NCI-H187 treated with DMSO at 0.1 percent for 48 hours (cell line): ENCODE measurements at regions not wholly inside any gene's neighbourhood (a gene's known extent, or its start where the extent isn't known, plus 50 kb on each side); places are given as distances from the start of the nearest gene placed in this dataset.
"Not testable (repeated sequence)": the region's sequence is repeated elsewhere in the genome, so short reads cannot be mapped to it uniquely, and the experiment has no call there.

Experiments
- DNase-seq: peaks from one replicate; lab custom pipeline; 2025; lab: John Stamatoyannopoulos, UW

- no peak for DNase-seq
These were observed 110.1 kb downstream of the ERMARD start for GRCh38 chr6:169861431-169862042.

DNA sequence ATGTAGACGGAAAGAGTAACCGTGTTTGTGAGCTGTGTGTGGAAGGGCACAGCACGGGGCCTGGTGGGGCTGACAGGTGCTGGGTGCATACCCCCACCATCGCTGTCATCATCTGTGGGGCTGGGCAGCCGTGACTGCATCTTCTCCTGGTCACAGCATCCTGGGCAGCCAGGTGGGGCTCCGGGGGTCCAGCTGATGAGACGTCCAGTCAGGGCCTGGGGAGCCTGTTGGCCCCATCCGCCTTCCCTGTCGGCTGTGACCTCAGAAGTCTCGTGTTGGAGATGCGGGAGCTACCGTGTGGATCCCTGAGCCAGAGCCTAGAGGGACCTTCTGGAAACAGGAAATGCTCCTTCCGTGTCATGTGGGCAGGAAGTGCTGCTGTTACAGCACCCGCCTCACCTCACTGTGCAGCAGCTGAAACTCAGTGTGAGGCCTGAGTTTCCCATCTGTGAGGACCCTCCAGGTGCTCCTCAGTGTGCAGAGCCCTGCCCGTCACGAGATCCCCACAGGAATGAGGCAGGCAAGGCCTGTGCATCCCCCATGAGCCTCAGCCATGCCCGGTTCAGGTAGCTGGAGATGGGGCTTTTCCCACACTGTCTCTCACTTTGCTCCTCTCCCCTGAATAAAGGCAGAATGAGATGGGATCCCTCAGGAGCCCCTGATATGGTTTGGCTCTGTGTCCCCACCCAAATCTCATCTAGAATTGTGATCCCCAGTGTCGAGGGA is 108.7 kb downstream of the ERMARD start:
- DNase-seq = no peak

- no peak for DNase-seq
These were observed 108.1 kb downstream of the ERMARD start for GRCh38 chr6:169859401-169859977.

DNA sequence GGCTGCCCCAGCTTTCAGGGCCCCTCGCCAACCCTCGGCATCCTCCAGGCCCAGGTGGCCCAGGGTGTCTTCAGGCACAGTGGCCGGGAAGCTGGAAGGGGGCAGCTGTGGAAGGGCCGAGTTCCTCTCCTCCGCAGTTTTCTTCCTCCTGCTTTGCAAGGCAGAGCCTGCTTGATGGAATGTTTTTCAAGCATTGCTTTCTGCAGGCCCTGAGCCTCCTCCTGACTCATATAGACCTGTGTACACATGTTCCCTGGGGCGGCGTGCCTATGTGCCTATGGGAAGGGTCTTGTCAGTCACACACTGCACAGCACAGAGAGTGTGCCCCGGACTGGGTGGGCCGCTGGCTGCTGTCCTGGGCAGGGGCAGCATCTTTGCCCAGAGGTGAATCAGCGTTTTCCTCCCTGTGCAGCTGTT is 107.5 kb downstream of the ERMARD start:
- no peak for DNase-seq

GRCh38 chr6:169858293-169858934 is 107.0 kb downstream of the ERMARD start:
- no peak for DNase-seq

- no peak for DNase-seq
These were observed 106.2 kb downstream of the ERMARD start for GRCh38 chr6:169857343-169858292.

- not testable (repeated sequence) for DNase-seq
These were observed 105.3 kb downstream of the ERMARD start for GRCh38 chr6:169856442-169857342.

GRCh38 chr6:169854813-169855212 is 103.4 kb downstream of the ERMARD start:
- no peak for DNase-seq

GRCh38 chr6:169854083-169854725 is 102.8 kb downstream of the ERMARD start:
- DNase-seq = no peak

- DNase-seq = no peak
These were observed 102.0 kb downstream of the ERMARD start for GRCh38 chr6:169853196-169854082.

- no peak for DNase-seq
These were observed 101.2 kb downstream of the ERMARD start for GRCh38 chr6:169852504-169853195.

DNA sequence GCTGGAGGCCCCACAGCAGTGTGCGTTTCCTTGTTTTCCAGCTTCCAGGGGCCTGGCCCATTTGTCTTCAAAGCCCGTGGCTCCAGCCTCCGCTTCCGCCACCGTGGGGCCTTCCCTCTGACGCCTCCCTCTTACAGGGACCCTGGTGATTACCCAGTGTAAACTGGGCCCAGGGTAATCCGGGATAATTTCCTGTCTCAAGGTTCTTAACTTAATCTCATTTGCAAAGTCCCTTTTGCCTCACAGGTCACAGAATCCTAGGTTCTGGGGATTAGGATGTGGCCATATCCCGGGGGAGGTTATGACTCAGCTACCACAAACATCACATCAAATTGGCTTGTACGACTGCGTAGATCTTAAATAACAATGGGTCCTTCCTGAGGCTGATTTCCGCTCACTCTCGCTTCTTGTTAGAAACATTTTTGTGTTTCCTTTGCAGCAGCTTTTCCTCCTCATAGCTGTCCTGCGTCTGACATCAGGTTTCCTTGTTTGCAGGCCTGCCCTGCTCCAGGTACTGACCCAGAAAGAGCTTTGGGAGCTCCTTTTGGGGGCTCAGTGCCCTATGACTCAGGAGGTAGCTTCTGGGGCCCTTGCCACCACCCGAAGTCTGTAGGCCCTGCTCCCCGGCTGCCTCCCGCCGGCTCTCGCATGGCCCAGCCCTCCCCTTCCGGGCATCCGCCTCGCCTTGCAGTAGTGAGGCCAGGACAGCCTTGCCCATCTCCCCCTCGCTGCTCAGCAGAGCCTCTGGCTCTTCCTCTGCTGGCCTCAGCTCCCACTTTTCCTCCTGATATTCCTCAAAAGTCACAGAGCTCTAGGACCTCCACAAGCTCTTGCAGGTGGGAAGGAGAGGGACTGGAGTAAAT is 100.5 kb downstream of the ERMARD start:
- no peak for DNase-seq

DNA sequence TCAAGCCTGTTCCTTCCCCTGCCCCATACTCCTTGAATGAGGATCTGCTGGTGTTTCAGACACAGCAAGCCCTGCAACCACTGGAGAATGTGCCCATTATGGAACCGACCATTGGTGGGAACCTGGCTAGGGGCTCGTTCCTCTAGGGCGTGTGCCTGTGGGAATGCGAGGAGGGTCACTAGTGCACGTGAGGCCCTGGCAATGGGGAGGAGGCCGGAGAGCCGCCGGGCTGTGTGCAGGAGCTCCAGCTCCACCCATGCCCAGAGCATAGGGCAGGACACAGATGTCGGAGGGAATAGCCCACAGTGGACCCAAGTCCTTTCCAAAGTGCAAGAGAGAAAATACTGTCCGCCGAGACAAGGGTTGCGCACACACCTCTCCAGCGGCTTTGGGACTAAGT is 99.3 kb downstream of the ERMARD start:
- no peak for DNase-seq

- DNase-seq = no peak
These were observed 98.7 kb downstream of the ERMARD start for GRCh38 chr6:169850154-169850553.

DNA sequence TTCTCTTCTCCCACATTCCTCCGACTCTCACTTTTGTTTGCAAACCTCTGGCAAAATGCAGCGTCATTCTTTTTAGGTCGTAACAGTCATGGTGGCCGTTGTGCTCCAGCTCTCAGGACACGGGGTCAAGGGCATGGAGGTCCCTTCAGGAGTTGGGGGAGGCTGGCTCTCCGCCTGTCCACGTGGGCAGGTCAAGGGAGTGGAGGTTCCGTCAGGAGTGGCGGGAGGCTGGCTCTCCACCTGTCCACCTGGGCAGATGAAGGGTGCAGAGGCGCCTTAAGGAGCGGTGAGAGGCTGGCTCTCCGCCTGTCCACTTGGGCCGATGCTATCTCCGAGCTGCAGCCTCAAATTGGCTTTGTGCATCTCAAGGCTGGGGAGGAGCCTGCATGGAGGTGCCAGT is 98.0 kb downstream of the ERMARD start:
- DNase-seq = no peak

DNA sequence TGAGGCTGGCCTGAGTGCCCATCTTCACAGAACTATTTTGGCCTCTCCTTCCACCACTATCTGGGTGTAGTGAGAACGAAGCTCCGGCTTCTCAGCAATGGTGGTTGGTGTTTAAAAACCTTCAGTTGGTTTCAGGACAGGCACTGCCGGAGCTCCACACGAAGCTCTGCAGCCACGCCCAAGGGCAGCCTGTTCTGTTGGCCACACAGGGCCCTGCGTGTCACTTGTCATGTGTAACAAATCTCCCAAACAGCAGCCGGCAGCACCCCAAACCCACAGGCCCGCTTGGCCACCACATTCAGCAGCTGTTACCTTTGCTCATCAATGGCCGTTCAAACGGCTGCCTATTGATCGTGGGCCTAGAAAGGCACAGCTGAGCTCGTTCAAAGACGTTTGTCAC is 97.5 kb downstream of the ERMARD start:
- no peak for DNase-seq

DNA sequence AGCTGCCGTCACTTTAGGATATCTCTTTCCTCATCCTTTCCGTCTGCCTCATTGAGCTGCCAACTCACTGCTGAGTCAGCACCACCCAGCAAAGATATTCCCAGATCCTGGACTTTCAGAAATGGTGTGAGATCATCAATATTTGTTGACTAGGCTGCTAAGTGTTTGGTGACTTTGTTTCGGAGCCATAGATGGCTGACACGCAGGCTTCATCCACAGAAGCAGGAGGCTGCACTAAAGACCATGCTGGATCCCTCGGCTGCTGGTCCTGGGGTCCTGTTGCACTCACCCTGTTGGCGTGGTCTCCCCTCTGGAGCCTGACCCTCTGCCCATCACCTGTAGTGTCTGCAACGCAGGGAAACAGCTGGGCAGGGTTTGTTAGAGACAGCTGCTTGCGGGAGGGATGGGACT is 96.5 kb downstream of the ERMARD start:
- DNase-seq = no peak
